ENCODE measurements at regions not wholly inside any gene's neighbourhood (a gene's known extent, or its start where the extent isn't known, plus 50 kb on each side); places are given as distances from the start of the nearest gene placed in this dataset.

DNA sequence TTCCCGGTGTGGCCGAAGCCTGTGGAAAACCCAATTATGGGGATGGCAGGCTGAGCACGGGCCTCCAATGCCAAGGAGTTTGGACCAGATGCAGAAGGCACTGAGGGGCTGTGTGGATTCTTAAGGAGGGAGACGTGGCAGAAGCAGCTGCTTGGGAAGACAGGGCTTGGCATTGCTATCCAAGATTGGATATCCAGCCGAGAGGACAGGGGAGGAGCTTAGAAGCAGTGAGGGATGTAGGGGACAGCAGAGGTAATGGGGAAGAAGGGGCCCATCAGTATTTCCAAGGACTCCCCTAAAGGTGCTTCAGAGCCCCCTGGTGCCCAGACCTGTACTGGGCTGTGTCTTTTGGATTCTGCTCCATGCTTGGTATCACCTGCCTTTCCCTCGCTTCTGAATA, 112.8 kb upstream of the TLE3 start:
- 92 to 97% methylated on average over 6 of the region's 6 CpGs for WGBS, 2 donors
- no peaks in the 10 kb centered on the region for H3K36me3 ChIP-seq (ENCODE audit: low read depth, missing control alignments)
- H3K4me3 ChIP-seq = no peak overlapping the region
- H3K27ac ChIP-seq = no peak overlapping the region
- intact Hi-C loops (cut with DNase I; ENCODE audit: low total_unique reads) = no loop called here
- H3K27me3 ChIP-seq = no peaks in the 10 kb centered on the region
- peaks cover 3% of the 10 kb centered on the region for H3K4me1 ChIP-seq
- TF ChIP-seq POLR2A (IDR thresholded peaks at IDR 0.05) = no peak
- TF ChIP-seq, protein P1, sequence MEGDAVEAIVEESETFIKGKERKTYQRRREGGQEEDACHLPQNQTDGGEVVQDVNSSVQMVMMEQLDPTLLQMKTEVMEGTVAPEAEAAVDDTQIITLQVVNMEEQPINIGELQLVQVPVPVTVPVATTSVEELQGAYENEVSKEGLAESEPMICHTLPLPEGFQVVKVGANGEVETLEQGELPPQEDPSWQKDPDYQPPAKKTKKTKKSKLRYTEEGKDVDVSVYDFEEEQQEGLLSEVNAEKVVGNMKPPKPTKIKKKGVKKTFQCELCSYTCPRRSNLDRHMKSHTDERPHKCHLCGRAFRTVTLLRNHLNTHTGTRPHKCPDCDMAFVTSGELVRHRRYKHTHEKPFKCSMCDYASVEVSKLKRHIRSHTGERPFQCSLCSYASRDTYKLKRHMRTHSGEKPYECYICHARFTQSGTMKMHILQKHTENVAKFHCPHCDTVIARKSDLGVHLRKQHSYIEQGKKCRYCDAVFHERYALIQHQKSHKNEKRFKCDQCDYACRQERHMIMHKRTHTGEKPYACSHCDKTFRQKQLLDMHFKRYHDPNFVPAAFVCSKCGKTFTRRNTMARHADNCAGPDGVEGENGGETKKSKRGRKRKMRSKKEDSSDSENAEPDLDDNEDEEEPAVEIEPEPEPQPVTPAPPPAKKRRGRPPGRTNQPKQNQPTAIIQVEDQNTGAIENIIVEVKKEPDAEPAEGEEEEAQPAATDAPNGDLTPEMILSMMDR (IDR thresholded peaks at IDR 0.05) = no peak
- H3K9me3 ChIP-seq = no peaks in the 10 kb centered on the region
- DNase-seq = no peak

DNA sequence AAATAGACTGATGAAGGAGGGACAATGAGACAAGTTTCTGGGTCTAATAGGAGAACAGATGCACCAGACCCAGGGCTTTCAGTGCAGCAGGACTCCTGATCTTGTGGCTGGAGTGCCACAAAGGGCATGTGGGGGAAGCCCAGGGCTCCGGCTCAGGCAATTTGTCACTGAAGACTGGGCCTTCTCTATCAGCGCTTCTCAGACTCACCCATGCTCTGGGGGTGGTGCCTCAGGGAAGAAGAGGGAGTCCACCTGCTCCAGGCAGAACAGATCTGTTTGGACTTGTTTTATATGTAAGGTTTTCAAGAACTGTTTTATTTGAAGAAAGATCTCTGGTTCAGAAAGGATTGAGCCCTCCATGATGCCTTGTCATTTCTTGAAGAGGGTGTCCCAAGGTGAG, 112.4 kb upstream of the TLE3 start:
- DNase-seq = no peak
- Histone ChIP-seq H3K27me3 (no peaks in the 10 kb centered on the region), H3K27ac (no peak overlapping the region), H3K4me1 (peaks cover 3% of the 10 kb centered on the region), H3K4me3 (no peak overlapping the region), H3K9me3 (no peaks in the 10 kb centered on the region), H3K36me3 (ENCODE audit: low read depth, missing control alignments) (no peaks in the 10 kb centered on the region)
- intact Hi-C loops (cut with DNase I; ENCODE audit: low total_unique reads) = no loop called here
- WGBS, 2 donors = 93 to 100% methylated on average over 2 of the region's 2 CpGs
- TF ChIP-seq POLR2A (IDR thresholded peaks at IDR 0.05) = no peak
- TF ChIP-seq, protein P1 (IDR thresholded peaks at IDR 0.05) = no peak

DNA sequence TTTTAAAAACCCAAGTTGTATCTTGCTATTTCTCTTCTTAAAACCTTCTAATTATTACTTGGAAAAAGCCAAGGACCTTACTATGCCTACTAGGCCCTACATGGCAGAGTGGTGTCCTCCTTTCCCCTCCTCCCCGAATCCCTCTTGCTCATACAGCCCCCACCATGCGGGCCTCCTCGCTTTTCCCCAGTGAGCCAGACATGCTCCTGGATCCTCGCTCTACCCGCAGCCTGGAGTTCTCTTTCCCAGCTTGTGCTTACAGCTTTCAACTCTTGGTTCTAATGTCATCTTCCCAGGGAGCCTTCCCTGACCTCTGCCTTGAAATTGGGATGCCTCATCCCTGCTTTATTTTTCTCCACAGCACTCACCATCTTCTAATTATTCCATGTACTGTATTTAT, 111.8 kb upstream of the TLE3 start:
- WGBS, 2 donors = 93 to 99% methylated on average over 5 of the region's 5 CpGs
- Histone ChIP-seq H3K27ac (no peak overlapping the region), H3K27me3 (no peaks in the 10 kb centered on the region), H3K9me3 (no peaks in the 10 kb centered on the region), H3K36me3 (ENCODE audit: low read depth, missing control alignments) (no peaks in the 10 kb centered on the region), H3K4me1 (peaks cover 3% of the 10 kb centered on the region), H3K4me3 (no peak overlapping the region)
- TF ChIP-seq POLR2A (IDR thresholded peaks at IDR 0.05) = no peak
- TF ChIP-seq, protein P1 (IDR thresholded peaks at IDR 0.05) = no peak
- no peak for DNase-seq
- intact Hi-C loops (cut with DNase I; ENCODE audit: low total_unique reads) = no loop called here

DNA sequence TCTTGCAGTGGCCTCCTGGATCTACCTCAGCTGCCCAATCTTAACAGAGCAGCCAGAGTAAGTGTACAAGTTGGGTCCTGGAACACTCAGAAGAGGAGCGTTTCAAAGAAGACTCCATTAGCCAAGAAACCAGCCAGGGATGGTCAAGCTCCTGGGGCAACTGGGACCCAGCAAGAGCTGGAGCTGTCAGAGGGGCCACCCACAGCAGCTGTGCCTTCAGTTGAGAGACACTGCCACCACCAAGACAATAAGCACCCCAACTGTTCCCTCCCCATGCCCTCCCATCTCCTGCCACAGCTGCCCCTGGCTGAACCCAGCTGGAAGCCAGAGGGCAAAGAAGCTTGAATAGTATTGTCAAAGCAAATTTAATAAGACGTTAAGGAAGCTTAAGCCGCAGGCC, 110.6 kb upstream of the TLE3 start:
- TF ChIP-seq POLR2A (IDR thresholded peaks at IDR 0.05) = no peak
- TF ChIP-seq, protein P1 (IDR thresholded peaks at IDR 0.05) = no peak
- intact Hi-C loops (cut with DNase I; ENCODE audit: low total_unique reads) = no loop called here
- Histone ChIP-seq H3K4me1 (peaks cover 3% of the 10 kb centered on the region), H3K27ac (no peak overlapping the region), H3K36me3 (ENCODE audit: low read depth, missing control alignments) (no peaks in the 10 kb centered on the region), H3K4me3 (no peak overlapping the region), H3K27me3 (no peaks in the 10 kb centered on the region), H3K9me3 (no peaks in the 10 kb centered on the region)
- DNase-seq = no peak
- 87 to 92% methylated on average over 2 to 3 of the region's 3 CpGs for WGBS, 2 donors

DNA sequence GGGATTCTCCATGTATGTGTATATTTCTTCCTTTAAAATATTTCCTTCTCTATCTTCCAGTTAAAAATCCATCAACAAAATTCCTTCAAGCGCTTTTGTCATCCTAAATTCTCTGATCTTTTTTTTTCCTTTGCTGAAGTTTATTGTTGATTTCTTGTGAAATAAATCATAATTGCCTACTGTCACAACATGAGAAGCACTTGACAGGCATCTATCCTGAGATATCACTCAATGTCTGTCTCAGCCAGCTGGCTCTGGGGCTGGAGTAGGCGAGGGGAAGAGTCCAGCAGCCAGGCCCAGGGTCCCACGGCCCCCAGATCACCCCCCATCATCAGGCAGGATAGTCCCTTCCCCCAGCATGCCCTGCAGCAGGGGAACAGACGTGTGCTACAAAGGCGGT, 109.0 kb upstream of the TLE3 start:
- H3K27me3 ChIP-seq = no peaks in the 10 kb centered on the region
- no peak for DNase-seq
- no peak overlapping the region for H3K4me3 ChIP-seq
- intact Hi-C loops (cut with DNase I; ENCODE audit: low total_unique reads) = no loop called here
- no peaks in the 10 kb centered on the region for H3K36me3 ChIP-seq (ENCODE audit: low read depth, missing control alignments)
- WGBS, 2 donors = 82 to 91% methylated on average over 5 of the region's 5 CpGs
- H3K27ac ChIP-seq = no peak overlapping the region
- no peak for TF ChIP-seq POLR2A (IDR thresholded peaks at IDR 0.05)
- no peaks in the 10 kb centered on the region for H3K9me3 ChIP-seq
- no peaks in the 10 kb centered on the region for H3K4me1 ChIP-seq
